Activated gamma-delta T cell treated with Interleukin-2 at 50 U/mL for 16 hours (primary cell): ENCODE measurements at regions not wholly inside any gene's neighbourhood (a gene's known extent, or its start where the extent isn't known, plus 50 kb on each side); places are given as distances from the start of the nearest gene placed in this dataset.
"Not testable (repeated sequence)": the region's sequence is repeated elsewhere in the genome, so short reads cannot be mapped to it uniquely, and the experiment has no call there.

Source experiments
- DNase-seq: peaks from one replicate; pipeline ENCODE4 v3.0.0-alpha.2; 2020

DNA sequence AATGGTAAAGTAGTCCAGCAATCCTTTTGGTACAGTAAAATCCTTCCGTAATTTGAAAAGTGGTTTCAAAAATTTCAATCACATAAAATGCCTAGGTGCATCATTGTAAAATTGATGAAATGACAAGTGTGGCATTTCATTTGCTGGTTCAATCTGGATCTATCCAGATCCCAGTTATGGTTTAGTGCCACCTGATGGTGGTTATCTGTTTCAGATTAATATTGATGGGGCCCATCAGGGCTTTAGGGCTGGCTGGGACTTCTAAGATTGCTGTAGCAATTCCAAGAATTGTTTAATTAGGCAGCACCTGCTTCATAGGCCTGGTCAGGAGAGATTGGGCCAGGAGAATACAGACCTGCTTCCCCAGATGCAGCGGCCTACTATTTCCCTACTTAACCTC, 55.5 kb upstream of the PIK3C3 start:
- DNase-seq: no peak

DNA sequence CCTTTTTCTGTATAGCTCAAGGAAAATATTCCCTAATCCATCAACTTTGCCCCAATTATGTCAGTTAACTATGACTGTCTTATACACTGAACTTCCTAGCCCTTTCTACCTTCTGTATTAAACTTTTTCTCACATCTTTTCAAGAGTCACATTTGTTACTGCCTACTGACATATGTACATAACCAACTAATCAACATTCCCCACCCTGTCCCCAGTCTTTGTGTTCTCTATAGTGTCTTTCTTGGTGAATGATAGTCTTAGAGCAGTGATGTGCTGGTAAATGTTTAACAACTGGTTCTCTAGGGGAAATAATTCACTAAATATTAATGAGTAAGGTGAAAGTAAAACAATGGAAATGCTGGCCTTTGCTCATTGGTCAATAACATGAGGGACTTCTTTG, 61.6 kb upstream of the PIK3C3 start:
- no peak for DNase-seq

GRCh38 chr18:41887100-41887499, 67.9 kb upstream of the PIK3C3 start:
- no peak for DNase-seq

GRCh38 chr18:41886126-41886807, 68.8 kb upstream of the PIK3C3 start:
- no peak for DNase-seq

DNA sequence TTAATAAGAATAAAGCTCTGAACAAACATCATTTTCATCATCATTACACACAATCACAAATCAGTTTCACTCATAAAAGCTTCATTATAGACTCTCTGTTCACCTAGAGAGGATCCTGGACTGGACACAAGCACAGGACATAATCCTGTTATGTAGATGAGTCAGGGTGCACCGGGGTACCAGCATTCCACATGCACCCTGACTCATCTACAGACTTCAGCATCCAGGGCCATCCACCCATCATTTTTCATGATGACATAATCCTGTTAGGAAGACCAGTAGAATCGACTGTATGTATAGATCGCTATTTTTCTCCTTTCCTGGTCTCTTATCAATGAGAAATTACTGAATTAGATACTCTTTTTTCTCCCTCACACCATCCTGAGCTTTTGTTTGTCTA, 73.7 kb upstream of the PIK3C3 start:
- DNase-seq: no peak

- no peak for DNase-seq
These were observed 75.8 kb upstream of the PIK3C3 start for GRCh38 chr18:41879256-41879655.

DNA sequence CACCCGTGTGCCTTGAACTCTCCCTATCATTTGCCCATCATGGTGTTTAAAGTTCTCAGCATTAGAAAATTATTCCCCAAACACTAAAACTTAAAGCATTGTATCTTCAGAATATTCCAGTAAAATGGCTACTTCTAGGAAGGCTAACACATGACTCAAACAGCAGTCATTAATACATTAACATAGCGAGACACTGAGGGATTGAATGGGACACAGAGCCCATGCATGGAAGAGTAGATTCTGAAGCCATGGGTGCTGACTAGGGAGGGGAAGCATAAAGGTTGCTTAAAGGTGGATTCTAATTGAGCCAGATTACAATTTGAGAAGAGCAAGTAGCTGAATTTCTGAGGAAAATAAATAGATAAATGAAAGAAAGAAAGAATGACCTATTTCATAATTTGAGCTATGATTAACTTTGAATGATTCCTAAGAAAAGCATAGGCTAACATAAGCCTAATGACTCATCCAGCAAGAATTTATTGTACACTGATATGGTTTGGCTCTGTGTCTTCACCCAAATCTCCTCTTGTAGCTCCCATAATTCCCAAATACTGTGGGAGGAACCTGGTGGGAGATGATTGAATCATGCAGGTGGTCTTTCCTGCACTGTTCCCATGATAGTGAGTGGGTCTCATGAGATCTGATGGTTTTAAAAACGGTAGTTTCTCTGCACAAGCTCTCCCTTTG, 79.8 kb upstream of the PIK3C3 start:
- no peak for DNase-seq

GRCh38 chr18:41873730-41874129, 81.3 kb upstream of the PIK3C3 start:
- DNase-seq: no peak

GRCh38 chr18:41872206-41872605, 82.8 kb upstream of the PIK3C3 start:
- no peak for DNase-seq

- no peak for DNase-seq
These were observed 83.6 kb upstream of the PIK3C3 start for GRCh38 chr18:41871229-41872000.

- no peak for DNase-seq
These were observed 84.2 kb upstream of the PIK3C3 start for GRCh38 chr18:41870817-41871216.

DNA sequence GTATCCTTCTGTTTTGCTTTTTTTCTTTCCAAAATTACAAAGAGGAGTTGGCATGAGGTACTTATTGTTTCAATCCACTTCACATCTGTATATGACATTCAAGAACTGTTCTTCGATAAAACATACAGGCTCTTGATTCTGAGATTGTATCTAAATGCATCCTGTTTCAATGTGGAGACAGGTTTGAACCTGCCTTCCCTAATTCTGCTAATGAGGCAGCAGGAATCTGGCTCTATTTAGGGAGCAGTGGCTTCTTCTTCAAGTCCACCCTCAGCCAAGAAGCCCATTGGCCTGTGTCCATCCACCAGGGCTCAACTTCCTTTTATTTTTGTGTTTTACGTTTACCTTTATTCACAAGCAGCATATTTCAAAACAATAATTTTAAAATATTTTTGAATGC, 84.8 kb upstream of the PIK3C3 start:
- no peak for DNase-seq

GRCh38 chr18:41865796-41866195, 89.2 kb upstream of the PIK3C3 start:
- DNase-seq: not testable (repeated sequence)

DNA sequence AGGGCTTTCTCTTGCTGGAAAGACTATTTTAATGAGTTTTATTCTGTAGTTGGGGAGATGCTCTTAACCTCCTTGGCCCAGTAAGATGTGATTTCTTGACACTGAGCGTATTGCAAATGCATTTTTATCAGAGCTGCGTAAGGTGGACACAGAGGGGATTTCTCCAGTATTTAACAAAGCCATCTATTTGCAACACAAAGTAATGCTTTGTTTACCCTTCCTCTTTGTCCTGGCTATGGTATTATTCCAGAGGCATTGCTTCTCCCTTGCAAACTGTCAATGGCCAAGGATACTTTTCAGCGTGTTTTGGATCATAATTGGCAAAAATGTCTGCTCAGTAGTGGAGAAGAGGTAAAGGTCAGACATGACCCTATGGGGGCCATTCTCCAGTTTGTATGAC, 90.8 kb upstream of the PIK3C3 start:
- no peak for DNase-seq

DNA sequence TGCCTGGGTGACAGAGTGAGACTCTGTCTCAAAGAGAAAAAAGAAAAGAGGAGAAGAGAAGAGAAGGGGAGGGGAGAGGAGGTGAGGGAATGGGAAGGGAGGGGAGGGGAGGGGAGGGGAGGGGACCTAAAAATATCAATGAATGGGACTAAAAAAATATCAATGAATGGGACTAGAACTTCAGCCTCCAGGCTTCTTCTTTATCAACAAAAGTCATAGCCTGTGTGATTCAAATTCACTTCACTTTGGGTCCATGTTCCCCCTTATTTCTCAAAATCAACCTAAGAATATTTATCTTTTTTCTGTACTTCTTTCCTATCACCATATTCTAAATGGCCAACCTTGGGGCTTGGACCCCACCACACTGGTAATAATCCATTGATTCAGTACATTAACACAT, 92.1 kb upstream of the PIK3C3 start:
- no peak for DNase-seq

DNA sequence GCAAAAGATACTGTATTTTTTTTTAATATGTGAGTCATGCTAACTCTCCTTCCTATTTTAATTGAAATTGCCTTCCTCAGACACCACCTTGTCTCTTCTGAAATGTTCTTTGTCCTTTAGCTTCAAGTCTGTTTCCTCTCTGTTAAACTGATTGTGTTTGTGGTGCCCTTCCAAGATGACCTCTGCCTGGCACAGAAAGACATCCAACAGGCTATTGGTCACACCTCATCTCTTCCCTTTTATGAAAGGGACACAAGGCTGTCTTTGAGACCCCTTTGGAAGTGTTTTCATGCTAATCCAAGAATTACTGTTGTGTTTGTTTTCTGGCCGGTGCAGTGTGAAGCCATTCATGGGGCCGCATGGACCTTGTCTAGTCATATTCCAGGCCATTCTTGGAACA, 94.0 kb upstream of the PIK3C3 start:
- no peak for DNase-seq

- DNase-seq: no peak
These were observed 96.1 kb upstream of the PIK3C3 start for GRCh38 chr18:41858761-41859555.

GRCh38 chr18:41853280-41853679, 101.8 kb upstream of the PIK3C3 start:
- no peak for DNase-seq

GRCh38 chr18:41850781-41851180, 104.3 kb upstream of the PIK3C3 start:
- no peak for DNase-seq

DNA sequence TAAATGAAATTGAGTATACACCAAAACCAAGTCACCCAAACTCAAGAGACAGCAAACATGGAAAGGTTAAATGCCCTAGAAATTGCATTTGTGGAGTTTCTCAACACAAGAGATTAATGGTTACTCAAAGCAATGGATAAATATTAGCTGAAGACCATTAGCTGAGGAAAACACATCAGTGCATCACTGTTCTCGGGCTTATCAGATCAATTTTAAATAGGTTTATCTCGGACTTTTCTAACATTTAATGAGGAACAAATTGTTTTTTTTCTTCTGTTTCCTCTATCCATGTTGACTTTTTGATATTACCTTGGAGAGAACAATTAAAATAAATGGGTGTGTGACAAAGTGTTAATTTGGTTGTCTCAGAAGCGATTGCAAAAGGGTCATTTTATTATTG, 105.4 kb upstream of the PIK3C3 start:
- no peak for DNase-seq

DNA sequence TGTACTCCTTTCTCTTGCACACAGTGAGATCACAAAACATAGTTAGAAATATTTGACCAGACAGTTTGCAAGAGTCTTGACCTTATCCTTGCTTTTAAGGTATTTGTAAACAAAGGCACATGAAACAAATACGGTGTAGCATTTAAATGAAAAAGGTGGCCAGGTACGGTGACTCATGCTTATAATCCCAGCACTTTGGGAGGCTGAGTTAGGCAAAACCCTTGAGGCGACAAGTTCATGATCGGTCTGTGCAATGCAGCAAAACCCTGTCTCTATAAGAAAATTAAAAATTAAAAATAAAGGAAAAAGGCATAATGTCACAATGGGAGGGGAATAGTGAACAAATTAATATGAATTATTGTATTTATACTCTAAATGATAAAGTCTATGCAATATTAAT, 109.5 kb upstream of the PIK3C3 start:
- no peak for DNase-seq

- no peak for DNase-seq
These were observed 112.1 kb upstream of the PIK3C3 start for GRCh38 chr18:41842886-41843285.
